ENCODE measurements at regions not wholly inside any gene's neighbourhood (a gene's known extent, or its start where the extent isn't known, plus 50 kb on each side); places are given as distances from the start of the nearest gene placed in this dataset.

- FAIRE-seq = no peak
- no peak overlapping the region for H3K23ac ChIP-seq (ENCODE audit: insufficient read length)
- H3K36me3 ChIP-seq (ENCODE audit: control insufficient read depth in 2 of 4, insufficient read depth in 4 of 4, low read length in 3 of 4) = 0 out of 8 replicates have a peak, but pooled peaks cover 0 to 2% (median 0%) of the 10 kb centered on the region in 4 experiments
- H2AFZ ChIP-seq (ENCODE audit: low read length) = no peak overlapping the region
- no peak for DNase-seq (ENCODE audit: low read depth in 1 of 2, low spot score in 2 of 2)
- H3K79me1 ChIP-seq (ENCODE audit: low read depth, low read length) = no peaks in the 10 kb centered on the region
- H2BK20ac ChIP-seq (ENCODE audit: low read length) = no peak overlapping the region
- no peak overlapping the region for H3K4ac ChIP-seq (replicated peaks; ENCODE audit: insufficient read length, low read depth, low read length)
- no peaks in the 10 kb centered on the region for H4K20me1 ChIP-seq (replicated peaks in 1 of 2; ENCODE audit: control insufficient read depth in 1 of 2, insufficient read depth in 2 of 2, low read length in 2 of 2)
- no peak overlapping the region for H4K5ac ChIP-seq (ENCODE audit: insufficient read length, low read depth, low read length)
- 92% methylated on average over 20 of the region's 23 CpGs; no CpG with 5 or more reads in 1 of the 2 experiments for WGBS, 2 experiments (ENCODE audit: extremely low coverage in 1 of 2, insufficient coverage in 1 of 2, insufficient read length in 1 of 2, insufficient replicate concordance in 2 of 2, low coverage in 1 of 2, low lambda C conversion rate in 2 of 2, missing lambda C conversion rate in 1 of 2)
- no peaks in the 10 kb centered on the region for H3K4me1 ChIP-seq (replicated peaks in 1 of 4; ENCODE audit: control insufficient read depth in 3 of 4, insufficient read depth in 4 of 4, low read length in 3 of 4)
- H4K91ac ChIP-seq (replicated peaks; ENCODE audit: insufficient read length, low read length) = no peak overlapping the region
- no peak overlapping the region for H3K18ac ChIP-seq (ENCODE audit: extremely low read depth, low read length)
- no peak overlapping the region for H3K56ac ChIP-seq (replicated peaks; ENCODE audit: insufficient read length, low read depth, low read length)
- H2BK5ac ChIP-seq (ENCODE audit: low read depth, low read length) = no peak overlapping the region
- H3K23me2 ChIP-seq (ENCODE audit: low read depth, low read length) = no peaks in the 10 kb centered on the region
- no peaks in the 10 kb centered on the region for H3K27me3 ChIP-seq (replicated peaks in 1 of 4; ENCODE audit: control insufficient read depth in 3 of 4, extremely low read depth in 1 of 4, insufficient read depth in 3 of 4, low read length in 3 of 4)
- ChIA-PET CTCF (ENCODE audit: partially characterized antibody) (no interaction called here), POLR2A (ENCODE audit: partially characterized antibody) (no interaction called here)
- no peak overlapping the region for H3K4me3 ChIP-seq (ENCODE audit: extremely low read depth in 1 of 4, insufficient read depth in 2 of 4, low read depth in 3 of 4, low read length in 4 of 4)
- no peaks in the 10 kb centered on the region for H3K79me2 ChIP-seq (ENCODE audit: control insufficient read depth in 1 of 2, insufficient read depth in 2 of 2, low read length in 2 of 2)
- TF ChIP-seq, protein P1, sequence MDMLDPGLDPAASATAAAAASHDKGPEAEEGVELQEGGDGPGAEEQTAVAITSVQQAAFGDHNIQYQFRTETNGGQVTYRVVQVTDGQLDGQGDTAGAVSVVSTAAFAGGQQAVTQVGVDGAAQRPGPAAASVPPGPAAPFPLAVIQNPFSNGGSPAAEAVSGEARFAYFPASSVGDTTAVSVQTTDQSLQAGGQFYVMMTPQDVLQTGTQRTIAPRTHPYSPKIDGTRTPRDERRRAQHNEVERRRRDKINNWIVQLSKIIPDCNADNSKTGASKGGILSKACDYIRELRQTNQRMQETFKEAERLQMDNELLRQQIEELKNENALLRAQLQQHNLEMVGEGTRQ (IDR thresholded peaks at IDR 0.05; ENCODE audit: low read length) = no peak
- no peak for TF ChIP-seq MAFK (IDR thresholded peaks at IDR 0.05; ENCODE audit: low read depth, low read length)
- TF ChIP-seq ASH2L (IDR thresholded peaks at IDR 0.05; ENCODE audit: low read length) = no peak
- TF ChIP-seq RFX5 (IDR thresholded peaks at IDR 0.05; ENCODE audit: borderline replicate concordance, low read depth, low read length) = no peak
- TF ChIP-seq CBX8 (IDR thresholded peaks at IDR 0.05; ENCODE audit: borderline replicate concordance, low read depth, low read length) = no peak
- no peak for TF ChIP-seq TCF12 (IDR thresholded peaks at IDR 0.05; ENCODE audit: low read depth, low read length)
- TF ChIP-seq HDAC6 (IDR thresholded peaks at IDR 0.05; ENCODE audit: low read depth, low read length) = no peak
- no peak for TF ChIP-seq KDM5A (IDR thresholded peaks at IDR 0.05; ENCODE audit: low read length)
- no peak for TF ChIP-seq ATF3 (IDR thresholded peaks at IDR 0.05; ENCODE audit: insufficient read depth, low read depth, low read length)
- TF ChIP-seq ATF2 (IDR thresholded peaks at IDR 0.05; ENCODE audit: low read length) = no peak
- no peak for TF ChIP-seq SP2 (IDR thresholded peaks at IDR 0.05; ENCODE audit: low read length)
- H3K27ac ChIP-seq (ENCODE audit: low read depth, low read length) = no peak overlapping the region
- H2BK12ac ChIP-seq (ENCODE audit: low read depth, low read length) = no peak overlapping the region
- no peak overlapping the region for H2BK120ac ChIP-seq (replicated peaks; ENCODE audit: low read depth, low read length)
- H3K14ac ChIP-seq (ENCODE audit: insufficient read length) = no peak overlapping the region
- no peak overlapping the region for H3K4me2 ChIP-seq (ENCODE audit: insufficient read depth in 1 of 2, low read depth in 2 of 2, low read length in 2 of 2)
- H2BK15ac ChIP-seq (ENCODE audit: low read length) = no peak overlapping the region
- no peak overlapping the region for H4K8ac ChIP-seq (ENCODE audit: extremely low read depth, insufficient read depth, low read length)
- H2AK5ac ChIP-seq (ENCODE audit: low read depth, low read length) = no peak overlapping the region
- H3K9ac ChIP-seq (replicated peaks in 1 of 4; ENCODE audit: extremely low read depth in 1 of 4, low read depth in 3 of 4, low read length in 3 of 4) = no peak overlapping the region
- H3K9me3 ChIP-seq (ENCODE audit: insufficient read depth in 2 of 2, low read depth in 1 of 2, low read length in 1 of 2) = peaks cover 31 to 37% of the 10 kb centered on the region in 2 experiments
Measured at GRCh38 chr17:21592774-21593173, 99.5 kb upstream of the KCNJ18 start.
